Transverse colon (tissue), 4 donors: ENCODE measurements at regions not wholly inside any gene's neighbourhood (a gene's known extent, or its start where the extent isn't known, plus 50 kb on each side); places are given as distances from the start of the nearest gene placed in this dataset.

Experiments
- DNase-seq: peaks from one replicate; pipeline ENCODE4 v3.0.0-alpha.2; 2019
- H3K27ac ChIP-seq, 4 donors: fragments of 200-600 bp; sonication (generic); 2 replicates each; pipeline ENCODE4 v1.5.1; 2016 to 2018; ENCODE audit warnings: inconsistent platforms in 4 of 4
- H3K27me3 ChIP-seq: fragments of 200-600 bp; sonication (generic); 2 replicates; pipeline ENCODE4 v1.5.1; 2017; ENCODE audit warnings: inconsistent platforms
- H3K36me3 ChIP-seq, 4 donors: fragments of 200-600 bp; sonication (generic); 2 replicates each; pipeline ENCODE4 v1.5.1; 2017 to 2019; ENCODE audit warnings: inconsistent platforms in 4 of 4
- H3K4me1 ChIP-seq, 4 donors: fragments of 200-600 bp; sonication (generic); 2 replicates each; pipeline ENCODE4 v1.5.1; 2017 to 2020; ENCODE audit warnings: inconsistent platforms in 4 of 4
- H3K4me3 ChIP-seq, 4 donors: fragments of 200-600 bp; sonication (generic); 1 replicate in 1 of 4; 2 replicates in 3 of 4; pipeline versions ENCODE4 v1.5.1 to v1.6.1; 2017 to 2019; ENCODE audit warnings: inconsistent platforms in 4 of 4
- H3K9me3 ChIP-seq, 2 donors: fragments of 200-600 bp; sonication (generic); 2 replicates each; pipeline ENCODE4 v1.5.1; 2017 to 2019; ENCODE audit warnings: inconsistent platforms in 2 of 2
- CTCF ChIP-seq, 5 experiments: fragments of 200-600 bp in 3 of 5; fragments of 450-650 bp in 2 of 5; sonication (generic) in 3 of 5; IDR thresholded peaks; 1 replicate in 2 of 5; 2 replicates in 3 of 5; pipeline ENCODE4 v1.5.1; 2016 to 2017; ENCODE audit warnings: antibody characterized with exemption in 5 of 5, inconsistent platforms in 3 of 5, mild to moderate bottlenecking in 2 of 5, moderate library complexity in 1 of 5
- EP300 ChIP-seq: sonication (generic); formaldehyde crosslinking; IDR thresholded peaks from one replicate; pipeline ENCODE4 v1.6.1; 2017; ENCODE audit warnings: antibody characterized with exemption, low read depth
- POLR2A ChIP-seq: fragments of 450-650 bp; IDR thresholded peaks from one replicate; pipeline ENCODE4 v1.6.1; 2016; ENCODE audit warnings: antibody characterized with exemption, mild to moderate bottlenecking, moderate library complexity
- POLR2AphosphoS5 ChIP-seq, 3 donors: sonication (generic); formaldehyde crosslinking; IDR thresholded peaks; one replicate each; pipeline ENCODE4 v1.6.1; 2016; ENCODE audit warnings: antibody characterized with exemption in 3 of 3
- WGBS, 2 donors: methylation state at CpG; one replicate each; pipeline ENCODE4 v1.1.5; 2018; ENCODE audit warnings: low coverage in 1 of 2; 5-methylcytosine and 5-hydroxymethylcytosine counted together
- in situ Hi-C, 4 donors: fragments of 200-750 bp; cut with MboI; loops; one replicate each; pipeline versions ENCODE4 v1.15.0 to v1.15.1; 2017; ENCODE audit warnings: low sequenced_read_pairs in 3 of 4, low pct_ligation_motif_present in 1 of 4, low pct_unique_long_range_greater_than_20kb in 1 of 4
- intact Hi-C: fragments of 100-400 bp; cut with DNase I; formaldehyde crosslinking; loops from one replicate; pipeline ENCODE4 v1.15.1; 2023; ENCODE audit warnings: low total_unique reads

GRCh38 chr5:74316064-74316603 lies 324.4 kb downstream of the ENC1 start:
- Histone ChIP-seq H3K27me3 (no peaks in the 10 kb centered on the region), H3K9me3 (no peaks in the 10 kb centered on the region), H3K27ac (no peak overlapping the region), H3K36me3 (no peaks in the 10 kb centered on the region), H3K4me1 (no peaks in the 10 kb centered on the region), H3K4me3 (no peak overlapping the region)
- intact Hi-C loops: no loop called here
- TF ChIP-seq POLR2AphosphoS5 (IDR thresholded peaks at IDR 0.05) (no peak), EP300 (no peak), POLR2A (no peak), CTCF (IDR thresholded peaks at IDR 0.05) (no peak)
- 33 to 51% methylated on average over 1 to 3 of the region's 3 CpGs for WGBS, 2 donors
- DNase-seq: no peak
- in situ Hi-C loops: no loop called here

- H3K36me3 ChIP-seq: no peaks in the 10 kb centered on the region
- no peaks in the 10 kb centered on the region for H3K4me1 ChIP-seq
- H3K4me3 ChIP-seq: no peak overlapping the region
- in situ Hi-C loops: no loop called here
- TF ChIP-seq CTCF (IDR thresholded peaks at IDR 0.05) (no peak), POLR2A (no peak), POLR2AphosphoS5 (IDR thresholded peaks at IDR 0.05) (no peak), EP300 (no peak)
- DNase-seq: no peak
- intact Hi-C loops: no loop called here
- H3K27me3 ChIP-seq: no peaks in the 10 kb centered on the region
- no peaks in the 10 kb centered on the region for H3K9me3 ChIP-seq
- no peak overlapping the region for H3K27ac ChIP-seq
Observed at GRCh38 chr5:74314906-74315305, 325.6 kb downstream of the ENC1 start.

GRCh38 chr5:74313896-74314295 lies 326.6 kb downstream of the ENC1 start:
- Histone ChIP-seq H3K27ac (no peak overlapping the region), H3K4me1 (no peaks in the 10 kb centered on the region), H3K4me3 (no peak overlapping the region), H3K27me3 (no peaks in the 10 kb centered on the region), H3K9me3 (no peaks in the 10 kb centered on the region), H3K36me3 (no peaks in the 10 kb centered on the region)
- in situ Hi-C loops (no loop called here), intact Hi-C loops (no loop called here)
- no peak for TF ChIP-seq EP300
- TF ChIP-seq POLR2AphosphoS5 (IDR thresholded peaks at IDR 0.05): no peak
- no peak for TF ChIP-seq CTCF (IDR thresholded peaks at IDR 0.05)
- TF ChIP-seq POLR2A: no peak
- DNase-seq: no peak
- 86 to 100% methylated on average over 2 to 5 of the region's 5 CpGs for WGBS, 2 donors

GRCh38 chr5:74312746-74313145 lies 327.8 kb downstream of the ENC1 start:
- Histone ChIP-seq H3K9me3 (no peaks in the 10 kb centered on the region), H3K4me3 (no peak overlapping the region), H3K36me3 (no peaks in the 10 kb centered on the region), H3K27me3 (no peaks in the 10 kb centered on the region), H3K4me1 (no peaks in the 10 kb centered on the region), H3K27ac (no peak overlapping the region)
- no peak for TF ChIP-seq EP300
- WGBS, 2 donors: 83% methylated on average over 2 of the region's 2 CpGs; no CpG with 5 or more reads in 1 of the 2 donors
- no peak for DNase-seq
- in situ Hi-C loops (no loop called here), intact Hi-C loops (no loop called here)

GRCh38 chr5:74311961-74312360 lies 328.6 kb downstream of the ENC1 start:
- no peaks in the 10 kb centered on the region for H3K9me3 ChIP-seq
- no peaks in the 10 kb centered on the region for H3K27me3 ChIP-seq
- TF ChIP-seq POLR2AphosphoS5 (IDR thresholded peaks at IDR 0.05) (no peak), CTCF (IDR thresholded peaks at IDR 0.05) (no peak), EP300 (no peak), POLR2A (no peak)
- no peak for DNase-seq
- H3K36me3 ChIP-seq: no peaks in the 10 kb centered on the region
- in situ Hi-C loops: no loop called here
- H3K4me1 ChIP-seq: no peaks in the 10 kb centered on the region
- 77% methylated on average over 1 of the region's 1 CpG; no CpG with 5 or more reads in 1 of the 2 donors for WGBS, 2 donors
- intact Hi-C loops: no loop called here
- H3K27ac ChIP-seq: no peak overlapping the region
- H3K4me3 ChIP-seq: no peak overlapping the region
